Caco-2 (cell line): ENCODE measurements at regions not wholly inside any gene's neighbourhood (a gene's known extent, or its start where the extent isn't known, plus 50 kb on each side); places are given as distances from the start of the nearest gene placed in this dataset.
A peak's percentile ranks its signal among the peaks of the same experiment; 100 is the strongest.

Source experiments
- BruUV-seq: library from RNA; stranded (reverse); fragments of 400-500 nt; replicated peaks from 2 replicates; lab custom pipeline; 2021; lab: Mats Ljungman, UMichigan
- CTCF ChIA-PET: fragments of 300-600 bp; sonication (Branson Sonifier 250); formaldehyde crosslinking; loops from one replicate; lab custom pipeline; 2022; ENCODE audit warnings: antibody characterized with exemption; lab: Charles Lee
- POLR2A ChIA-PET: fragments of 300-600 bp; sonication (Branson Sonifier 250); formaldehyde crosslinking; loops from one replicate; lab custom pipeline; 2022; ENCODE audit warnings: antibody characterized with exemption; lab: Charles Lee
- DNase-seq, 2 experiments: peaks; one replicate each; pipeline versions ENCODE4 v3.0.0 to v3.0.0-alpha.2; 2020 to 2022
- H3K27me3 ChIP-seq: replicated peaks from 2 replicates; pipeline ENCODE4 v1.6.0; 2011; ENCODE audit warnings: low read length; ENCODE audit not compliant: control insufficient read depth, insufficient read depth
- H3K36me3 ChIP-seq: 2 replicates; pipeline ENCODE4 v1.5.1; 2011; ENCODE audit warnings: low read length; ENCODE audit not compliant: control insufficient read depth, insufficient read depth
- H3K4me1 ChIP-seq: fragments of 250-450 bp; sonication (Bioruptor Pico); 2 replicates; pipeline ENCODE4 v1.5.1; 2020; ENCODE audit warnings: mild to moderate bottlenecking
- H3K4me3 ChIP-seq: 2 replicates; pipeline ENCODE4 v1.5.1; 2011; ENCODE audit warnings: low read depth, mild to moderate bottlenecking, control low read depth, low read length
- H3K9me3 ChIP-seq: fragments of 250-450 bp; sonication (Bioruptor Pico); 2 replicates; pipeline ENCODE4 v1.5.1; 2020; ENCODE audit warnings: mild to moderate bottlenecking, moderate library complexity
- H3K27ac Mint-ChIP-seq: one replicate; pipeline ENCODE4 v1.8.0; 2022; ENCODE audit warnings: mixed read lengths; ENCODE audit not compliant: unreplicated experiment
- H3K27me3 Mint-ChIP-seq: one replicate; pipeline ENCODE4 v1.8.0; 2022; ENCODE audit warnings: mixed read lengths; ENCODE audit not compliant: insufficient read depth, unreplicated experiment
- H3K36me3 Mint-ChIP-seq: one replicate; pipeline ENCODE4 v1.8.0; 2022; ENCODE audit warnings: mild to moderate bottlenecking, mixed read lengths; ENCODE audit not compliant: insufficient read depth, unreplicated experiment
- H3K4me1 Mint-ChIP-seq: one replicate; pipeline ENCODE4 v1.8.0; 2022; ENCODE audit warnings: low read depth, mixed read lengths; ENCODE audit not compliant: unreplicated experiment
- H3K4me3 Mint-ChIP-seq: one replicate; pipeline ENCODE4 v1.8.0; 2022; ENCODE audit warnings: mild to moderate bottlenecking, moderate library complexity, mixed read lengths; ENCODE audit not compliant: unreplicated experiment
- H3K9me3 Mint-ChIP-seq: one replicate; pipeline ENCODE4 v1.8.0; 2022; ENCODE audit warnings: mixed read lengths; ENCODE audit not compliant: unreplicated experiment
- CTCF ChIP-seq, 2 experiments: fragments of 200-600 bp in 1 of 2; IDR thresholded peaks; 1 replicate in 1 of 2; 2 replicates in 1 of 2; pipeline versions ENCODE4 v1.5.1 to v1.8.0; 2011 to 2022; ENCODE audit warnings: antibody characterized with exemption in 1 of 2, control low read depth in 1 of 2, inconsistent platforms in 1 of 2, low read depth in 1 of 2, low read length in 1 of 2, mild to moderate bottlenecking in 1 of 2, moderate library complexity in 1 of 2; ENCODE audit not compliant: insufficient read depth in 1 of 2, severe bottlenecking in 1 of 2, unreplicated experiment in 1 of 2
- intact Hi-C: fragments of 100-400 bp; cut with micrococcal nuclease; formaldehyde crosslinking; loops from one replicate; pipeline ENCODE4 v1.10.0; 2022; ENCODE audit not compliant: unreplicated experiment

DNA sequence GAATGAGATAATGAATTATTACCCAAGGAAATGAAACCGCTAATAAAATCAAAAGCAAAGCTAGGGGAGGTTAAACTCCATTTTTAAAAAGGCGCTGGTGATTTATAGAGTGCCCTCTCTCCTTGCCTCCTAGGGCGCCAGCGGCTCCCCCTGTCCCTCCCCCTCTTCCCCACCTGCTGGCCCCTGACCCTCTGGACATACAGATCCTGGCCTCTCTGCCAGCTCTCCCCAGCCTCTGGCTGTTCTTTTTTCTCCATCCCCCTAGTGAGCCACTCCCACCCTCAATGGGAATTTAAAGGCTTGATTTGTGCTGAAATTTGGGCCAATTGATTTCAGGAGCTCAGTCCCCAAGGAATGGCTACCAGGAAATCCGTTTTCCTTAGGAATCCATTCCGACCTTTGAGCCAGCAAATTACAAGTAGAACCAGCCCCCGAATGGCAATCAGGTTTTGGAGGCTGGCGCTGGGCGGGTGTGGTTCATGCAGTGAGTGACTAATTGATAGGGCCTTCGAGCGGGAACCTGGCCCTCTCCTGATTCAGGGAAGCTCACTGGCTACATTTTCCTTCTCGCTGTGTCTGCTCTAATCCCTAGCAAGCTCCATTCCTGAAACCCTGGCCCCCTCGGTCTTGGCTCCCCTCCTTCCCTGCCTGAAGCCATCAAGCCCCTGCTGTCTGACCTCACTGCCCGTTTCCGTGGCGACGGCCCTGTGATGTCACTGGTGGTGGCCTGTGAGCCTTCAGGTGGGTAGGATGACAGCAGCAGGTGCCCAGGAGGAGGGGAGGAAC is 141.9 kb upstream of the SDK2 start:
- H3K9me3 ChIP-seq: no peaks in the 10 kb centered on the region
- H3K27me3 ChIP-seq: no peaks in the 10 kb centered on the region
- Mint-ChIP-seq H3K36me3 (no peaks in the 10 kb centered on the region), H3K4me3 (peak overlapping the region; percentile 19), H3K27ac (peak overlapping the region; percentile 64), H3K4me1 (peaks cover 12% of the 10 kb centered on the region), H3K27me3 (no peaks in the 10 kb centered on the region), H3K9me3 (no peaks in the 10 kb centered on the region)
- TF ChIP-seq CTCF (IDR thresholded peaks at IDR 0.05; ENCODE audit: insufficient read depth in 1 of 2, low read depth in 1 of 2, low read length in 1 of 2, severe bottlenecking in 1 of 2, unreplicated experiment in 1 of 2): no peak
- H3K4me1 ChIP-seq: peaks cover 12% of the 10 kb centered on the region
- ChIA-PET CTCF (interaction anchor here (0.5 to 1.6 kb wide), 5 partner anchors 9 to 567 kb away, joined by 3 to 4 read pairs (median 3); no protein-coding TSS in a partner anchor), POLR2A (no interaction called here)
- DNase-seq: peak; percentile 43 to 57
- H3K36me3 ChIP-seq: no peaks in the 10 kb centered on the region
- intact Hi-C loops: no loop called here
- BruUV-seq: no TSS peak
- no peak overlapping the region for H3K4me3 ChIP-seq

DNA sequence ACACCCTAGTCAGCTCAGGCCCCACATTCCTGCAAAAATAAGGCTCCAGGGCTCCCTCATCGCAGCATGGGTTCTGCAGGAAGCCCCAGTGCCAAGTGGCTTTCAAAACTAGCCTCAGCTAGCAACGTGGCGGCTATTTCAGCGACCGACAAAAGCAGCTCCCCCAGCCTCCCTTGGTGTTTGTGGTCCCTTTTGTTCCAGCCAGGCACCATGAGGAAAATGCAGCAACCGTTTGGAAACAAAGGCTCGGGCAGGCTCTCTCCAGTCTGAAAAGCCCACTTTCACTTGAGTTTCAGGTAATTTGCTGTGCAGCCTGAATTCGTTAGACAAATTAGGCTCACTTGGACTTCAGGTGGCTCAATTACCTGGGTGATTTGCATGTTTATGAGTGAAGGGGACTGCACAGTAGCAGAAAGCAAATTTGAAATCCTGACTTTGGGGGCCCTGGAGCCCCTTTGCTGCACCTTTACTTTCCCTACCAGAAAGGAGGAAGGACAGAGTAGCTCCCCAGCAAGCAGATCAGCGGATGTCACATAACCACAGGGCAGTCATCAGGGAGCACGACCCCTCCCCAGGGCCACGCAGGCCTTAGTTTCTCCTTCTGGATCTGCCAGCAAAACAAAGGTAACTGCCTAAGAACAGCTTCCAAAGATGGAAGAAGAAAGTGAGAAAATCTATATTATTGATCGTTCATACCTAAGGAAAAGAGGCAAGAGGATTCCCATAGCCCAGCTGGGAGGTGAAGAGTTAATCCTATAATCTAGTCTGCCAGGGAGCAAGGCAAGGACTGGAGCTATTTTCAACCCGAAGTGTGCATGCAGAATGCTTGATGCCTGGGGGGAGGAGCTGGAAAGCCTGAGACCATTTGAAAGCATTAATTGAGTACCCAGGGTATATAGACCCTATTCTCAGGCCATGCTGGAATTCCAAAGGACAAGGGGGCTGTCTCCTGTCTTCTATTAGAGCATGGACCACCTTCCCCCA is 143.1 kb upstream of the SDK2 start:
- H3K4me1 Mint-ChIP-seq: peaks cover 12% of the 10 kb centered on the region
- Histone ChIP-seq H3K4me1 (peaks cover 16% of the 10 kb centered on the region), H3K36me3 (no peaks in the 10 kb centered on the region), H3K4me3 (no peak overlapping the region), H3K27me3 (no peaks in the 10 kb centered on the region), H3K9me3 (no peaks in the 10 kb centered on the region)
- no peak overlapping the region for H3K27ac Mint-ChIP-seq
- no peaks in the 10 kb centered on the region for H3K36me3 Mint-ChIP-seq
- no peak overlapping the region for H3K4me3 Mint-ChIP-seq
- POLR2A ChIA-PET: no interaction called here
- DNase-seq: no peak
- no peak for TF ChIP-seq CTCF (IDR thresholded peaks at IDR 0.05; ENCODE audit: insufficient read depth in 1 of 2, low read depth in 1 of 2, low read length in 1 of 2, severe bottlenecking in 1 of 2, unreplicated experiment in 1 of 2)
- intact Hi-C loops: no loop called here
- CTCF ChIA-PET: no interaction called here
- BruUV-seq: no TSS peak
- no peaks in the 10 kb centered on the region for H3K9me3 Mint-ChIP-seq
- H3K27me3 Mint-ChIP-seq: no peaks in the 10 kb centered on the region

GRCh38 chr17:73788111-73788510 is 143.9 kb upstream of the SDK2 start:
- no peaks in the 10 kb centered on the region for H3K9me3 Mint-ChIP-seq
- POLR2A ChIA-PET: no interaction called here
- no peak overlapping the region for H3K4me3 Mint-ChIP-seq
- H3K9me3 ChIP-seq: no peaks in the 10 kb centered on the region
- peaks cover 23% of the 10 kb centered on the region for H3K4me1 ChIP-seq
- H3K27me3 Mint-ChIP-seq: no peaks in the 10 kb centered on the region
- no peaks in the 10 kb centered on the region for H3K36me3 Mint-ChIP-seq
- no peak overlapping the region for H3K27ac Mint-ChIP-seq
- no peak overlapping the region for H3K4me3 ChIP-seq
- BruUV-seq: no TSS peak
- no peak for TF ChIP-seq CTCF (IDR thresholded peaks at IDR 0.05; ENCODE audit: insufficient read depth in 1 of 2, low read depth in 1 of 2, low read length in 1 of 2, severe bottlenecking in 1 of 2, unreplicated experiment in 1 of 2)
- CTCF ChIA-PET: no interaction called here
- H3K36me3 ChIP-seq: no peaks in the 10 kb centered on the region
- peaks cover 19% of the 10 kb centered on the region for H3K4me1 Mint-ChIP-seq
- no peak for DNase-seq
- no peaks in the 10 kb centered on the region for H3K27me3 ChIP-seq
- intact Hi-C loops: no loop called here
